ENCODE measurements at regions not wholly inside any gene's neighbourhood (a gene's known extent, or its start where the extent isn't known, plus 50 kb on each side); places are given as distances from the start of the nearest gene placed in this dataset.

DNA sequence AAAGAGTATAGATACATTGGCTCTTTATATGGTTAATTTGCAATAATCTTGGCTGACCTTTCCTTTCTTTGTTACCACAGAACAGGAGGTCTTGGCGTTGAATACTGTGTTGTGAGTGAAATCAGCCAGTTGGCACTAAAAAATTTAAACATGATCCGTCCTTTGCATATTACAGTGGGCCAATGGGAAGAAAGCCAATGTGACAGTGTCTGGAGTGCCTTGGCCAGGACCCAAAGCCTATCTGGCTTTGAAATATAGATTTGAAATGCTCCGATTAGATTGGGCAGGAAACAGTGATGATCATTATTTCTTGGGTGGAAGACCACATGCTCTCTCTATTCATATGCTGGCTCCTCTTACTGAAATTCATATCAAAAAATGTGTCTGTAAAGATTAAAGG lies 339.6 kb upstream of the ANO3 start:
- DNase-seq, result no peak

DNA sequence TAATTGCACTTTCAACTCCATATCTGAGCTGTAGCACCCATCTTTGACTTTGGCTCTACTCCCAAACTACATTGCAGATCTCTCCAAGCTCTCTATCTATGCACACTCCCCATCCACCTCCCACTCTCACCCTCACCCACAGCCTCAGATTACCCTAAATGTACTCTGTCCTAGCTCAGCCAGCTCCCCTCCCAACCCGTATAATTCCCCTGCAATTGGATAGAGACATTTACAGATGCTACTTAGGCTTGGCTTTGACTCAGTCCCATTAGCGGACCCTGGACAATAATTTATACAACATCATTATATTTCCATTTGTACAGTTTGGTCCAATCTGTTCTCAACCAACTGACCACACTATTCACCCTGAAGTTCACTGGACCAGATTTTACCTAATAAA lies 338.9 kb upstream of the ANO3 start:
- DNase-seq, result no peak

DNA sequence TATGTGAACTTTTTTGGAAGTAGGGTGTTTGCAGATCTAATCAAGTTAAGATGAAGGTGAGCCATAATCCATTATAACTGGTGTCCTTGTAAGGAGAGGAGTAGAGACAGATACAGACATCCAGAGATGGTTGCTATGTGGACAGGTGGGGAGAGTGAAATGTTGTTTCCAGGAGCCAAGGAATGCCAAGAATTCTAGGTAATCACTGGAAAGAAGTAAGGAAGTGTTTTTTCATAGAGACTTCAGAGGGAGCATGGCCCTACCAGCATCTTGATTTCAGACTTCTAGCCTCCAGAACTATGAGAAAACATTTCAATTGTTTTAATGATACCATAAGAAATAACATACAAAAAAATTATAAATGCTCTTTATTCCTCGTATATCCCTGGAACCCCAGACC lies 320.5 kb upstream of the ANO3 start:
- DNase-seq, result no peak

DNA sequence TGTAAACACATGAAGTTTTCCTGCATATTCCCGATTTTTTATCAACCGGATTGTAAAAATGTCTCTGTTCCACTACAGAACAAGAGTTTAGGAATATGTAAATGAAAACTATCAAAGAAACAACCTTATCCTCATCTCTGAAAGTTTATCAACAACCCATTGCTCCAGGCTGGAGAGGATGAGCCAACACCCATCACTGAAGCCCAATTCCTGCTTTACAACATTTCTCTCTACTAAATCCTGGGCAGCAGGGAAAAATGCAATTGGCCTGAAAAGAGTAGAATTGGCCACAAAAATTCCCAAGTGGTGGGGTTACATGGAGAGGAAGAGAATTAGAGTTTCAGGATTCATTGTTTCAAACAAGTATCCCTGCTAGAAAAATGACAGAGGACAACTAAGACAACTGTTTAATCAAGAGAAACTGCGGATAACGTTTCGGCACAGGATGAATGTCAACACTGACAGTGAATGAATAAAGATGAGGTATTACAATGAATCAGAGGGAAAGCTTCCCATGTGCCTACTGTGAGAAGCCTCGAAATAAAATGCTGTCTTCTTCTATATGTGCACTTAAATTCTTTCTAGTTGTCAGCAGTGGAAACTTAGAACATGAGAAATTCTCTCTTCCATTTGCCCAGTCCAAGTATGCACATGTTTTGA lies 317.3 kb upstream of the ANO3 start:
- no peak for DNase-seq

DNA sequence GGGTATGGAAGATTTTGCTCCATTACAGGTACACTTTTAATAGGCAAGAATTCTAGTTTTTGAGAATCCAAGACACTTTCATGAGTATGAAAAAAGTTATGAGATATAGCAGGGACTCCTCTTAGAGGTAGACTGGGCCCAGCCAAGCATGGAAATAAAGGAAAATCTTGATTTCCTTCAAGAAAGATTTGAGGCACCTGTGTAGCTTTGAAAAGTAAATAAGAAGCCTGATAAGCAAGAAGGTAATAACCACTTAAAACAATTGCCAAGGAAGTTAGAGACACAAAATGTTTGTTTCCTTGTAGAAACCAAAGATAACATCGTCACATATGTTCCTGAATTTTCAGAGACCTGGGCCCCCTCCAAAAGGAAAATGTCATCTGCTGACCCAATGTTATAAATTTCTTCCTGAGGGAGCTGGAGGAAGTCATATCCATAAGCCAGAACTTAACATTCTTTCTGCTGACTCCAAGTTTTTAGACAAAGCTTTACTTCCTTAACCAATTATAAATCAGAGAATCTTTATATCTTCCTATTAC lies 314.5 kb upstream of the ANO3 start:
- DNase-seq, result no peak

DNA sequence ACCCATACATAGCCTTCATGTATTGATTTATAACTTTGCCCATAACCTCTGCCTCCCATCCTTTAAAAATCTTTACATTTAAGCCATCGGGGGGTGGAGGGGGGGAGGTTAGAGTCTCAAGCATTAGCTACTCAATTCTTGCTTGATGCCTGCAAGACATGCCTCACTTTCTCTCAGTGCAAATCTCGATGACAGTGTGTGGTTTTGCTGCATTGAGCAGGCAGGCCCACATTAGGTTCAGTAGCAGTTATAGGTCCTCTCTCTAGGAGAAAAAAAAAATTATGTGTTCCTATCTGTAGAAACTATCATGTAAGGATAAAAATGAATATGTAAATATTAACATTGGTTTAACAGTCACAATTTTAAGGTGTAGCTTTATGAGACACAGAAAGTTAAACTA lies 314.0 kb upstream of the ANO3 start:
- DNase-seq, result no peak

DNA sequence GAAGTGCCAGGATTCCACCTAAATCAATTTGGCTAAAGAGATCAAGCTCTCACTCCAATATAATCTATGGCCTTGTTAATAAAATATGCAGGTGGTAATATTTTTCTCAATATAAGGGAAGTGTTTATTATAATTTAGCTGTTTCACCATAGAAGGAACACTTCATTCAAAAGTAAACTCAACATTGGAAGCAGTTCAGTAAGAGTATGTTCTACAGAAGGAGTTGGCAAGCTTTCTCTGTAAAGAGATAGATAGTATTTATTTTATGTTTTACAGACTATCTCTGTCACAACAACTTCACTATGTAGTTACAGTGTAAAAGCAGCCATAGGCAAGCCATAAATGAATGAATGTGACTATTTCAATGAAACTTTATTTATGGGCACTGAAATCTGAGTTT lies 313.6 kb upstream of the ANO3 start:
- DNase-seq, result no peak

DNA sequence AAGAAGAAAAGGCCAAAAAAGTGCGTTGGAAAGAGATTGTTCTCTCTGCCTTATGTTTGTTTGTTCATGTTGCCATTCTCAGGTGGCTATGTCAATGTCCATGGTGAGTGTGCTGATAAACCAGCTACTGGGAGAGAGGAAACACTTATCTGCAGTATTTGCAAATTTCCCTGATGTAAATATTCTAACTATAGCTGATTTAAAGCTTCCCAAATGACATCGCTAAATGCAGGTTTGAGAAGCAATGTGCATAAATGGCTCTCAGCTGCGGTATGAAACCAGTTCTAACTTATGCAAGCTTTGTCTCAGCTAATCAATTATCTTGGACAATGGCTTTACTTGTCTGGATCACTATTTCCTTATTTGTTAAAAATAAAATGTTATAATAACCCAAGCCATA lies 312.5 kb upstream of the ANO3 start:
- no peak for DNase-seq

DNA sequence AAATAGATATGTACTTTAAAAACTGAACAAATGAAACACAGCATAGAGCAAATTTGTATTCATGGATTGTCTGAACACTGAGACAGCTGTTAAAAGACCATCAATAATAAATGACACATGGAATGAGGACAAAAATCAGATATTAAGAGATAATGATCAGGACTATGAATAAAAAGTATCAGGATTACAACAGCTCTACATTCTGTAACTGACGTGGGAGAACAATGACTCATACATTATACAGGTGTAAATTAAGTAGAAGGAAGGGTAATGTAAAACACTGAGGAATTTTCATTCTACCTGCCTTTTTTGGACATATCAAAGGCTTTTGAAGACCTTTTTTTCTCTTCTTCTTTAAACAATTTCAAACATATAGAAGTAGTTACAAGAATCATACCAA lies 310.9 kb upstream of the ANO3 start:
- DNase-seq, result no peak

DNA sequence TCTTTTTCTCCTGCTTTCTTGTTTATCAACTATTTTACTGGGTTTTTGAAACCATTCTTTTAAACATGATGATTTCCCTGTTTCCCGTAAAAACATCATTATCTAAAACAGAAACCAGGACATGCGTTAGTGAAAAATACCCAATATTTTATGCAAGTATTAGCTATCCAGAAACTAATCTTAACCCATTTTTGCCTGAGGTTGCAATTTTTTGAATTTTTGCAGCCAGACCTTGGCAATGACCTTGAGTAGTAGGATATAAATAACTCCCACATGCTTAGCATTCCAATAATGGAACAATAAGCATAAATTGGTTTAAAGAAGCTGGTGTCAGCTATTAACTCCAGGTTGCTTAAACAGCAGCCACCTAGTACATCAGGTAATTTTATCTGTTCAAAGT lies 308.9 kb upstream of the ANO3 start:
- no peak for DNase-seq

DNA sequence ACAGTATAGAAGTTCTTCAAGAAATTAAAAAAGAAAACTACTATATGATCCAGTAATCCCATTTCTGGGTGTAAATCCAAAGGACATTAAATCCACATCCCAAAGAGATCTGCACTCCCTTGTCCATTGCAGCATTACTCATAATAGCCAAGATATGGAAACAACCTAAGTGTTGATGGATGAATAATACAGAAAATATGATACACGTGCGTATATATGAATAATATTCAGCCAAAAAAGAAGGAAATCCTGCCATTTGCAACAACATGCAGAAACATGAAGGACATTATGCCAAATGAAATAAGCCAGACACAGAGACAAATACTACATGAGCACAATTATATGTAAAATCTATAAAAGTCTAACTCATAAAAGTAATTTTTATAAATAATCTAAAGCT lies 306.3 kb upstream of the ANO3 start:
- no peak for DNase-seq

DNA sequence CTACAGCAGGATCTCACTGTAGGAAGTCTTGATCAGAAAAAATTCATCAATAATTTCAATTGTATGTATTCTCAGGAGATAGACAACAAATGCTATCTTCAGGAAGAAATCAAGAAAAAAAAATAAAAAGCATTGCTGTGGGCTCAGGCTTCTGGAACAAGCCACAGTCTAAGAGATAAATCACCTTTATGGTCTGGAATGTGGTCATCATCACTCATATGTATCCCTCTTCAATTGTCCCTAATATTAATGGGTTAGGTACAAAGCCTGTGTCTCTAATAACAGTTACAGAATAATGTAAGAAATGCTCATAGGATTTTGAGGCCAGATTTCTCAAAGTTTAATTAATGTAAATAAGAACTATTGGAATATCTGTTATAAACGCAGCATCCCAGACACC lies 305.9 kb upstream of the ANO3 start:
- no peak for DNase-seq

DNA sequence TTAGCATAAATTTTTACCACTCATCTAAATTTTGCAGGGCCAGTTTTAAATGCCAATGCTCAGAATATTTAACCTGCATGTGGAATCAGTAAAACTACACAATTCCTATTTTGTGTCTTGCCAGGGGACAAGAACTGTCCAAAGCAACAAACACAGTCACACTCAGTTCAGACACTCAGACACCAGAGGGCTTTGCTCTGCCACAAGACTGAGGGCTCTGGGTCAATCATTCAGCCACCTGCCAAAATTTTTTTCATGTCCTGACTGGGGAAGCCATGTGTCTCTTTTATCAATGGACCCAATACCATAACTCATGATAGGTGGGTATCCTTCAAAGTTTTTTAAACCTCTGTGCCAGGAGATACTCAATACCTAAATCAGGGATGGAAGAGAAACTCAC lies 304.0 kb upstream of the ANO3 start:
- no peak for DNase-seq

DNA sequence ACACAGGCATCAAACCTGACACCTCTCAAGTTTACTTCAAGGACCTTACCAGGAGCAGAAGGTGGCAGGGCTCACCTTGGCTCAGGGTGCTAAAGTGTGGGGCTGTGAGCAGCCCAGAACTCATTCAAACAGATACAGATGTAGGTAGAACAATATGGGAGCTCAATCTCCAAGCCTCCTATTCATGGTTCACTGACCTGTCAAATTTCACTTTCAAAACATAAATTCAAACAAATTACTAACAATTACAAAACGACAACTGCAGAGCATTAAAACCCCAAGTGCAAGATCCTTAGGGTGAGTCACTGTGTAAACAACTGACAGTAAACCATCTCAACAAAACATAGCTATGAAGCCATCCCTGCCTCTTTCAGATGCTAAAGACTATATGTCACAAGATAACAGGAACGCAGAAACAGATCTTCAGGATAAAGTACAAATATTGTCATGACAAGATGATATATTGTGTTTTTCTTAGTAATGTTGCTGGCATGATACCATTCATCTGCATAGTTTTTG lies 303.5 kb upstream of the ANO3 start:
- peak; percentile 20 for DNase-seq

DNA sequence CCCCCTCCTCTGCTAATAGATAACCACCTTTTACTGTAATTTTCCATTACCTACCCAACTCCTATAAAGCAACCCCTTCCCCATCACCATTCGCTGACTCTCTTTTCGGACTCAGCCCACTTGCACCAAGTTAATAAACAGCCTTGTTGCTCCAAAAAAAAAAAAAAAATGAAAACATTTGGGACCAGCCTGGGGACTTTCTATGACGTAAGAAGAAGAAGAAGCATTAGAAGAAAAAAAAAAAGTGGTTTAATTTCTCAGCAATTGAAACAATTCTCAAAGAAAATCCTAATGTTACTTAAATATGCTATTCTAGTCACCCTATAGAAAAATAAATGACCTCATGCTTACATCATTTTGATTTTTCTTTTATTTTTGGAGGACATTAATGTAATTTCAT lies 301.5 kb upstream of the ANO3 start:
- no peak for DNase-seq

DNA sequence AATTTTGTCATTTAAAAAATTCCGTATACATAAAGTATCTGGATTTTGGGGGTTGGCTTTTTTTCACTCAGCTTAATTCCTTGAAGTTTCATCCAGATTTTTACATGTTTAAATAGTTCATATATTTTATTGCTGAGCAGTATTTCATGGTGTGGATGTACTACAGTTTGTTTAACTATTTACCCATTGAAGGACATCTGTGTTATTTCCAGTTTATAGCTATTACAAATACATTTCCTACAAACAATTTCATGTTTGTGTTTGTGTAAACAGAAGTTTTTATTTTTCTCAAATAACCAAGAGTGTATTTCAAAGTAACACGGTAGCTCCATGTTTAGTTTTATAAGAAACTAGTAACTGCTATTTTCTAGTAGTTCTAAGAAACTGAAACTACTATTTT lies 299.7 kb upstream of the ANO3 start:
- no peak for DNase-seq

DNA sequence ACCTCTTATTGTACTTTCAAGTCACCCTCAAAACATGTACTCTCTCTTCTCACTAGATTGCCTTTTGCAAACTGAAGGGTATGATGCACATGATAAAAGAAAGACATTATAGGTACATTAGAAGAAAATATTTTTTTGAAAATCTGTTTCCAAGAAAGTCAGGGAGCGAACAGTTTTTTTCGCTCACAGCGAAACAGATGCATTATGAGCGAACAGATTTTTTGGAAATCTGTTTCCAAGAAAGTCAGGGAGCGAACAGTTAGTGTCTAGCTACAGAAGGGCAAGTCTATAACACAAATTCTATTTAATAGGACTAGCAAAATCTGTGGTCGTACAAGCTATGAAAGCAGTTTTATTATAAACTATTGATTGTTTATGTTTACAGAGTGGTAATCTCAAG lies 296.2 kb upstream of the ANO3 start:
- DNase-seq, result no peak

DNA sequence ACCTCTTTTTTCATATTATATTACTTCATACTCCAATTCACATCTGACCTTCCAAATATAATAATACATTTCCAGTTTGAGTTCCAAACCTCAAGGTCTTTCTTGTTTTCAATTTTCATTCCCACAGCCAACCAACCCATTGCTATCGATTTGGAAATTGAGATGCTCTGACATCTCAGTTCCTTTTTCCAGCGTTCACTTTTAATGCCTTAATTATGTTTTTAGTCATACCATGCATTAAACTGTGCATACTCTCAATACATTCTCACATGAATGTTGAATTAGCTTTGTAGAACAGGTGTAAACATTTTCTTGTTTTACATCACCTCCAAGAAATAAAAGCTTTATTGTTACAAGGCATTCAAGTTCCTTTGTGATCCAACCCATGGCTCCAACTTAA lies 294.2 kb upstream of the ANO3 start:
- DNase-seq, result no peak

DNA sequence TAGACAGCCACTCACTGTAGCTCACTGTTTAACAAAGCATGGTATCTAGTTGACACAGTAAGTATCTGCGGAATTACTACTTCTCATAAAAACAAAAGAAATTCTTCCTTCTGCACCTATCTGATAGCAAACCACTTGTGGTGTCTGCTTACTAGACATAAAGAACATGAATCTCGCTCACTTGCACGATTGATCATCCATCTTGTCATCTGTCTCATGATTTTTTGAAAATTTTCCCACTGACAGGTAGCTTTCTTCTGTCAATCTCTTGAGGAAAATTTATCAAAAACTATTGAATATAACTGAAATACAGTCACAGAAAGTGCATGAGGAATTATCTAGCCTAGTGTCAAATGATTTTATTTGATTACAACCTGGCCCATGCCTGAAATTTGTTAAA lies 291.6 kb upstream of the ANO3 start:
- DNase-seq, result no peak

DNA sequence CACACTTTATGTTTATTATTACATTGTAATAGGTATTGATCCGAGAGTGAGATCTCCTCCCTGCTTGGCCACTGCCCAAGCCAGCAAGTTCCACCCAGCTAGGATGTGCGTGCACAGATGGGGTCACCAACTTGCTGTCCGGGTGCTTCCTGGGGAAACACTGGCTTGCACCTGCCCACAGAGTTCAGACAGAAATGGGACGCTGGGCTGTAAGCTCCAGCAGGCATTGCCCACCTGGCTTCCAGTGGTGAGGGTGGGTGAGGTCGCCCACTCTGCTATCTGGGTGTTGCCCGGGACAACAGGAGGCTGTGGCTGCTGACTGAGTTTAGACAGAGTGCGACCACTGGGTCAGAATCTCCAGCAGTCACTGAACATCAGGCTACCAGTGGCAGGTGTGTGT lies 289.8 kb upstream of the ANO3 start:
- DNase-seq, result no peak

DNA sequence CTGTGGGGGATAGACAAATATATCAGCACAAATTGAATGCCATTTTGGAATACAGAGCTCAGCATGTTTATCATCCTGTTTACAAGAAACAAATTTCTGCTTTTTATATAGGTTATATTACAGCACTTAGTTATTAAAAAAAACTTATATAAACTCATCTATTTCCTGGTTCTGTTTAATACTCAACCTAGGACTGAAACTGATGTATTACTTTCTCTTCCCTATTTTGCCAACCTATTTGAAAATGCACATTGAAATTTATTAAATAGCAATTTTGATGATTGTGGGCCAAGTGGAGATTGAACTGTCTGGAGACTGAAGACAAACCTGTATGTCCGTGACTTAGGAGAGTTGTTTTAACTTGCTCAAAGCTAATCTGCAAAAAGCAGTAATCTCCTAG lies 288.3 kb upstream of the ANO3 start:
- DNase-seq, result no peak

DNA sequence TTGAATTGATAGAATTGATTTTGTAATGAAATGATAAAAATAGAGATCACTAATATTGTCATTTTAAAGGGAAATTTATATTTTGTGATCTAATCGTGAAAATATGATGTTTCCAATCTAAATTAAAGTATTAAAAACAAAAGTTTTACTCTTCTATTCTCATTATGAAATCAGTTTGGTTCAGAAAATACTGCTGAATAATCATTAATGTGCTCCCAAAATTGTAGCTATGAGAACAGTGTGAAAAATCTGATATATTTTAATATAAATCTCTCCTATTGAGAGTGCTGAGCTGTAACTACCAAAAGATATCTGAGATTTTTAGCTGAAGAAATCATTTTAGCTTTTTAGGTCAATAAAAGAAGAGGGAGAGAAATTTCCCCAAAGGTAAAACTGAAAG lies 287.5 kb upstream of the ANO3 start:
- no peak for DNase-seq

DNA sequence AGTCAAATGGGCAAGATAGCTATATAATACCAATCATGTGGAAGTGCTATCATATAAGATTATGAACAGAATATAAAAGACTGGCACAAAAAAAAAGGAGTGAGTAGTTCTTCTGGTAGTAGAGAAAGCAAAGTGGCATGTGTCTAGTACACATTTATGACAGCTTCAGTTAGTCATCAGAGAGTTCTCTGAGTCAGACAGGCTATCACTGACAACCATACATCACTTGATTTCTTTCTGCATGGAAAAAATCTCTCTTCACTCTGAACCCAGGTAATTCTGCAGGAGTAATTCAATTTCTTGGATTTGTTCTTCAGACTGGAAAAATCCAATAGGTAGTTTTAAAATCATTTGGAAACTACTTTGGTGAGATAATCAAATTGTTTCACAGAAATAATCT lies 286.8 kb upstream of the ANO3 start:
- no peak for DNase-seq

DNA sequence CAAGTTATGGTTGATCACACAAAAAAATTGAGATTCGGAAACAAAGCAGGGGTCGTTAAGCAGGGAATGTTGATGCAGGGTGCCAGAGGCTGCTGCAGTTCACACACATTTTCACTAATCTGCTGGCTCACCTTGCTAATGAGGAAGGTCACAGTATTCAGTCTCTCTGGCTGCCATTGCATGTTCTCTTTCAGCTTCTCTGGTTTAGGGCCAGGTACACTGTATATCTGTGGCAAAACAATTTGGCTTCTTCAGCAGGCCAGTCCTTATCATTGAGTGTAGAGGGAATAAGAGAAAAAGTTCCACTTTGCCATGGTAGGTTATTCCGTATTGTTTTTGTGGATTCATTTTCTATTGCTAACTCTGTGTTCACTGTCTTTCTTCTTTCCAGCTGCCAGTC lies 283.7 kb upstream of the ANO3 start:
- no peak for DNase-seq

DNA sequence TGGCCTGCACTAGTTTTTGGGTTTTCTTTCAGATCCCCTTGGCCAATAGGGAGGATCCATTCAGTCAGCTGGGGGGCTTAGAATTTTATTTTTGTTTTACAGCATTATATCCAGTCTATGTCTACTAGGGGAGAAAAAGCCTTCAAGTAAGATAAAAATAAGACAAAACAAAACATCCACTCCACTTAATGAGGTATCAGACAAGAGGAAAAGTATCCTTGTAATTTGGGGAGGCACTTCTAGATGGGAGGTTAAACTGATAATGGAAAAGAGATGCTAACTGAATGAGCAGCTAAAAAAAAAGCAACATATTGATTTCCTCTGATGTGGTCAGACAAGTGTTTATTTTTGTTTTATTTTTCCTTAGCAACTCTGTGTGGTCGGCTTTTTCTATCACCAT lies 278.0 kb upstream of the ANO3 start:
- no peak for DNase-seq

DNA sequence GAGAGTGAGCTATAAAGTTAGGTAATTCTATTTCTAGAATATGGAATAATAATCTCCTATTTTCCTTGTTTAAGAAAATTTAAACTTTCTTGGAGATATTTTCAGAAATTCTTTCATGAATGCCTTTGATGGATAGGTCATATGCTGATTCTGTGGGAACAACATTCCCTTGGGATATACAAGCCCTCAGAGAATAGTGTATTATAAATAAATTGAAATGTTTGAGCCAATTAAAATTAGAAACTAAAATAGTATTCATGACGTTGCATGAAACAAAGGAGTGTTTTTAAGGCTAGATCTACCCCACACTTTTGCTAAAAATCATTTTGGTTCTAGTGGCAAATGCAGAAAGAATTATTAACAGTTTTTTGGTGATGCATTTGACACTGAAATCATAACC lies 269.3 kb upstream of the ANO3 start:
- DNase-seq, result no peak

All from amniotic stem cell (primary cell).